Lower leg skin (tissue), 3 donors: ENCODE measurements at regions not wholly inside any gene's neighbourhood (a gene's known extent, or its start where the extent isn't known, plus 50 kb on each side); places are given as distances from the start of the nearest gene placed in this dataset.

Experiments used
- CTCF ChIP-seq, 3 donors: fragments of 450-650 bp; IDR thresholded peaks; one replicate each; pipeline ENCODE4 v1.5.1; 2016; ENCODE audit warnings: antibody characterized with exemption in 3 of 3, mild to moderate bottlenecking in 3 of 3, moderate library complexity in 2 of 3
- POLR2A ChIP-seq, 2 donors: fragments of 450-650 bp; IDR thresholded peaks; one replicate each; pipeline ENCODE4 v1.6.1; 2016 to 2017; ENCODE audit warnings: antibody characterized with exemption in 2 of 2, mild to moderate bottlenecking in 1 of 2, moderate library complexity in 1 of 2

- TF ChIP-seq POLR2A (IDR thresholded peaks at IDR 0.05) (no peak), CTCF (IDR thresholded peaks at IDR 0.05) (no peak)
Measured at GRCh38 chr6:139862311-139862710, 487.9 kb upstream of the CITED2 start.
